ENCODE measurements at regions not wholly inside any gene's neighbourhood (a gene's known extent, or its start where the extent isn't known, plus 50 kb on each side); places are given as distances from the start of the nearest gene placed in this dataset.

- in situ Hi-C loops (cut with MboI; ENCODE audit: low sequenced_read_pairs, unreplicated experiment) = no loop called here
- DNase-seq (ENCODE audit: low spot score) = no peak
- TF ChIP-seq, protein P1, sequence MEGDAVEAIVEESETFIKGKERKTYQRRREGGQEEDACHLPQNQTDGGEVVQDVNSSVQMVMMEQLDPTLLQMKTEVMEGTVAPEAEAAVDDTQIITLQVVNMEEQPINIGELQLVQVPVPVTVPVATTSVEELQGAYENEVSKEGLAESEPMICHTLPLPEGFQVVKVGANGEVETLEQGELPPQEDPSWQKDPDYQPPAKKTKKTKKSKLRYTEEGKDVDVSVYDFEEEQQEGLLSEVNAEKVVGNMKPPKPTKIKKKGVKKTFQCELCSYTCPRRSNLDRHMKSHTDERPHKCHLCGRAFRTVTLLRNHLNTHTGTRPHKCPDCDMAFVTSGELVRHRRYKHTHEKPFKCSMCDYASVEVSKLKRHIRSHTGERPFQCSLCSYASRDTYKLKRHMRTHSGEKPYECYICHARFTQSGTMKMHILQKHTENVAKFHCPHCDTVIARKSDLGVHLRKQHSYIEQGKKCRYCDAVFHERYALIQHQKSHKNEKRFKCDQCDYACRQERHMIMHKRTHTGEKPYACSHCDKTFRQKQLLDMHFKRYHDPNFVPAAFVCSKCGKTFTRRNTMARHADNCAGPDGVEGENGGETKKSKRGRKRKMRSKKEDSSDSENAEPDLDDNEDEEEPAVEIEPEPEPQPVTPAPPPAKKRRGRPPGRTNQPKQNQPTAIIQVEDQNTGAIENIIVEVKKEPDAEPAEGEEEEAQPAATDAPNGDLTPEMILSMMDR (IDR thresholded peaks at IDR 0.05; ENCODE audit: borderline replicate concordance, control extremely low read depth, extremely low read depth, insufficient read depth, missing control alignments) = no peak
These were observed 99.4 kb upstream of the MAP3K1 start for GRCh38 chr5:56715986-56716385.

GRCh38 chr5:56712895-56713591 lies 102.3 kb upstream of the MAP3K1 start:
- DNase-seq (ENCODE audit: low spot score) = no peak
- in situ Hi-C loops (cut with MboI; ENCODE audit: low sequenced_read_pairs, unreplicated experiment) = no loop called here
- TF ChIP-seq, protein P1 (IDR thresholded peaks at IDR 0.05; ENCODE audit: borderline replicate concordance, control extremely low read depth, extremely low read depth, insufficient read depth, missing control alignments) = no peak

GRCh38 chr5:56710826-56711590 lies 104.3 kb upstream of the MAP3K1 start:
- DNase-seq (ENCODE audit: low spot score) = no peak
- TF ChIP-seq, protein P1 (IDR thresholded peaks at IDR 0.05; ENCODE audit: borderline replicate concordance, control extremely low read depth, extremely low read depth, insufficient read depth, missing control alignments) = no peak
- in situ Hi-C loops (cut with MboI; ENCODE audit: low sequenced_read_pairs, unreplicated experiment) = no loop called here

DNA sequence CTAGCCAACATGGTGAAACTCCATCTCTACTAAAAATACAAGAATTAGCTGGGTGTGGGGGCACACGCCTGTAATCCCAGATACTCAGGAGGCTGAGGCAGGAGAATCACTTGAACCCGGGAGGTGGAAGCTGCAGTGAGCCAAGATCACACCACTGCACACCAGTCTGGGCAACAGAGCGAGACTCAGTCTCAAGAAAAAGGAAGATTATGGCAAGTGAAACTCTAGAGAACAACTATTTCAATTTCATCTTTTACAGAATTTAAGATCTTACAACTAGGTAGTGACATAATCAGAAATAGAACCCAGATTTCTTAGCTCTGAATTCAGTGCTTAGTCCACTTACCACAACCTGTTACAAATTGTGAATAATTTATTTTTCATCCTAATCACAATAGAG lies 108.8 kb upstream of the MAP3K1 start:
- DNase-seq (ENCODE audit: low spot score) = no peak
- TF ChIP-seq, protein P1 (IDR thresholded peaks at IDR 0.05; ENCODE audit: borderline replicate concordance, control extremely low read depth, extremely low read depth, insufficient read depth, missing control alignments) = no peak
- in situ Hi-C loops (cut with MboI; ENCODE audit: low sequenced_read_pairs, unreplicated experiment) = no loop called here

GRCh38 chr5:56705217-56705616 lies 110.1 kb upstream of the MAP3K1 start:
- TF ChIP-seq, protein P1 (IDR thresholded peaks at IDR 0.05; ENCODE audit: borderline replicate concordance, control extremely low read depth, extremely low read depth, insufficient read depth, missing control alignments) = no peak
- in situ Hi-C loops (cut with MboI; ENCODE audit: low sequenced_read_pairs, unreplicated experiment) = no loop called here
- DNase-seq (ENCODE audit: low spot score) = no peak

DNA sequence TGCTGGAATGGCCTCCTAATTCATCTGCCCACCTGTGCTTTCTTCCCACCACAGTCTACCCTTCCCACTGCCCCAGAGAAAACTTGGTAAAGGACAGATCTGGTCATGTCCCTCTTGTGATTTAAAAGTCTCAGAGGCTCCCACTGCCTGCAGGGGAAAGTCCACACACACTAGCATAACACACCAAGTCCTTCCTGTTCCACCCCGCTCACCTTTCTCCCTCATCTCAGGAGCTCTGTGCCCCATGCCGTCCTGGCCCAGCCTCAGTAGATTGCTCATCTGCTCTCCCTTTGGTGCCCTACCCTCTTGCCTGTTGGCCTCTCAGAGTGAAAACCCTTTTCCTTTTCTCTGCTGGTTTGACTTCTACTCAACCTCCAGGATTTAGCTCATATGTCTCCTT lies 111.4 kb upstream of the MAP3K1 start:
- DNase-seq (ENCODE audit: low spot score) = no peak
- TF ChIP-seq, protein P1 (IDR thresholded peaks at IDR 0.05; ENCODE audit: borderline replicate concordance, control extremely low read depth, extremely low read depth, insufficient read depth, missing control alignments) = no peak
- in situ Hi-C loops (cut with MboI; ENCODE audit: low sequenced_read_pairs, unreplicated experiment) = no loop called here

All from GM13976 (cell line).